ENCODE measurements at regions not wholly inside any gene's neighbourhood (a gene's known extent, or its start where the extent isn't known, plus 50 kb on each side); places are given as distances from the start of the nearest gene placed in this dataset.
"Not testable (repeated sequence)": the region's sequence is repeated elsewhere in the genome, so short reads cannot be mapped to it uniquely, and the experiment has no call there.

DNA sequence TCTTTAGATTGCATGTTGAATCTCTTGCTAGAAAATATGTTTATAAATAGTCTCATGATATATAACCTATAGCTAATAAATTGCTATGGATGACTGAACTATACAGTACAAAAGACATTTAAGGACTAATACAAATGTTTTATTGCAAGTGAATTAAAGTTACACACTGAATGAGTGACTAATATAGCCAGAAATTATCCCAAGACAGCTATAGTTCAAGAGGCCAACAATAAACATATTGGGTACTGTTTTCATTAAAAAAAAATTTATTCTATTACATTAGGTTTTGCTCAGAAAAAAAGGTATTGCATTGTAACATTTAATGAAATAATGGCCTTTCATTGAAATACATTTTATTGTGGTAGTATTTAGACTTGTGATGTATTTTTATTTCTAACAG is 819.1 kb downstream of the TRIML1 start:
- peaks cover 21% of the 10 kb centered on the region for H3K9me3 Mint-ChIP-seq
- H3K27ac Mint-ChIP-seq, result no peak overlapping the region
- no peaks in the 10 kb centered on the region for H3K27me3 Mint-ChIP-seq
- H3K36me3 Mint-ChIP-seq (ENCODE audit: low read depth), result no peaks in the 10 kb centered on the region
- no peak overlapping the region for H3K4me3 Mint-ChIP-seq
- H3K4me1 Mint-ChIP-seq (ENCODE audit: low read depth), result no peaks in the 10 kb centered on the region

DNA sequence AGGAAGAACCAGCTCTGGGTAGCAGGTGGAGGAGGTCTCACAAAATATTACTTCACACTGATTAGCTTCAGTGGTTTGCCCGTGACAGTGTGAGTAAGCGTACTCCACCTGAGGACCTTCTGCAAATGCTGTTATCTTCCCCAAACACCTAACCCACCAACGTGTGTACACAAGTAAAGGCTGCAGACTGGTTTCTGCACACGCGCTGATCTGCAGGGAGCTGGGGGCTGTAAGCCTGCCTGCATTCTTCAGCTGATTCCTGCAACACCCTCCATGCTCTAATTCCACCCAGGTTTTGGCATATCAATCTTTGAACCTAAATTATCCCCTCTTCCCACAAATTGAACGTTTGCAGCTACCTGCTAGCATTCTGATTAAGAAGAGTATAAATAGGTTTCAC is 820.2 kb downstream of the TRIML1 start:
- H3K27ac Mint-ChIP-seq, result no peak overlapping the region
- H3K36me3 Mint-ChIP-seq (ENCODE audit: low read depth), result no peaks in the 10 kb centered on the region
- no peak overlapping the region for H3K4me3 Mint-ChIP-seq
- H3K9me3 Mint-ChIP-seq, result peaks cover 24% of the 10 kb centered on the region
- H3K4me1 Mint-ChIP-seq (ENCODE audit: low read depth), result no peaks in the 10 kb centered on the region
- no peaks in the 10 kb centered on the region for H3K27me3 Mint-ChIP-seq

DNA sequence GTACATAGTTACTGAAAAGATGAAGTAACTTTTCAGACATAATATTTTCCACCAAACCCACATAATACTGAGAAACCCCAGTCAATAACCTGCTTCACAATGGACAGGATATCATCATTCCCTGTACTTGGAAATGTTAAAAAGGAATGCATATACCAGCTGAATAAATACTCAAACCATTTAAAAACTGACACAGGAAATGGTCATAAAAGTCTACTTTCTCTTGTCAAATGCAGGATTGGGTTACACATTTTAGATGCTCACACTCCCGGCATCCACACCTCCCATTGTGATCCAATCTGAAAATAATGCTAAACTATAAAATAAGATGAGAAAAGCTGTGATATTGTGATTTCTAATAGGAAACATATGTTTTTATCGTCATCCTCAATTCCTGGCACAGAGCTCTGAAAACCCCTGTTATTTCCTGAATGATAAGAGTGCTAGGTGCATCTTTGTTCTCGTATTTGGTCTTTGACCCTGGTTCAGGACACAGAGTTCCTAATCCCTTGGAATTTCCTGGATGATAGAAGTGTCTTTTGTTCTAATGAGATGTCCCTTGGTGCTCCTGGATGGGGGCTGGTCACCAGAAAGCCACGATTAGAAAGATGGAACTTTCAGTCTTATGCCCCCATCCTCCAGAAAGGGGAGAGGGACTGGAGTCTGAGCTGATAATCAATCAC is 821.3 kb downstream of the TRIML1 start:
- Mint-ChIP-seq H3K36me3 (ENCODE audit: low read depth) (no peaks in the 10 kb centered on the region), H3K27me3 (no peaks in the 10 kb centered on the region), H3K4me1 (ENCODE audit: low read depth) (no peaks in the 10 kb centered on the region), H3K27ac (no peak overlapping the region), H3K9me3 (peaks cover 27% of the 10 kb centered on the region), H3K4me3 (no peak overlapping the region)

GRCh38 chr4:188971125-188971524 is 831.9 kb downstream of the TRIML1 start:
- H3K4me3 Mint-ChIP-seq, result no peak overlapping the region
- H3K27ac Mint-ChIP-seq, result no peak overlapping the region
- peaks cover 11% of the 10 kb centered on the region for H3K9me3 Mint-ChIP-seq
- no peaks in the 10 kb centered on the region for H3K27me3 Mint-ChIP-seq
- no peaks in the 10 kb centered on the region for H3K36me3 Mint-ChIP-seq (ENCODE audit: low read depth)
- no peaks in the 10 kb centered on the region for H3K4me1 Mint-ChIP-seq (ENCODE audit: low read depth)

- Mint-ChIP-seq H3K27me3 (no peaks in the 10 kb centered on the region), H3K4me3 (no peak overlapping the region), H3K4me1 (ENCODE audit: low read depth) (no peaks in the 10 kb centered on the region), H3K27ac (no peak overlapping the region), H3K9me3 (peaks cover 3% of the 10 kb centered on the region), H3K36me3 (ENCODE audit: low read depth) (no peaks in the 10 kb centered on the region)
Measured at GRCh38 chr4:188975271-188975670, 836.0 kb downstream of the TRIML1 start.

DNA sequence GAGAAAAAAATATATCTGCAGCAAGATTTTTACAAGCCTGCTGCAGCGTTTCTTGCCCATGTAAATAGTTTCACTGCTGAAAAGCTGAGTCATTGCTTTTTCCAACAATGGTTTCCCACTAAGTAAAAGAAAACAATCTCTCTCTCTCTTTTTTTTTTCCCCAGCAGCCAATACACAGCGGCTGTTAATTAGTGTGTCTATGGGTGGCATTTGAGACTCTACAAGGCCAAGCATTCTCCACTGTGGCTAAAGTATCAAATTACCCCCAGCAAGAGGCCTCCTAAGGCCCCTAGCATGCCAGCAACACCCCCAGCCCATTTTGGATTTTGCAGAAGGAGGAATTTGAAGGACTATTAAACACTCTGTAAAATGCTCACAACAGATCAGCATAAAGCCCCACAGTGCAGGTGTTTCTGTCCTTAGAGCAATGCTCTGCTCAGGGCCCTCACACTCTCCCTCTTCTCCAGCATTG is 837.4 kb downstream of the TRIML1 start:
- Mint-ChIP-seq H3K4me3 (no peak overlapping the region), H3K36me3 (ENCODE audit: low read depth) (no peaks in the 10 kb centered on the region), H3K9me3 (peaks cover 3% of the 10 kb centered on the region), H3K27ac (no peak overlapping the region), H3K4me1 (ENCODE audit: low read depth) (no peaks in the 10 kb centered on the region), H3K27me3 (no peaks in the 10 kb centered on the region)

- not testable (repeated sequence) for H3K36me3 Mint-ChIP-seq (ENCODE audit: low read depth); H3K9me3 Mint-ChIP-seq; H3K27me3 Mint-ChIP-seq; H3K4me1 Mint-ChIP-seq (ENCODE audit: low read depth); H3K27ac Mint-ChIP-seq; H3K4me3 Mint-ChIP-seq
Measured at GRCh38 chr4:188977232-188977631, 838.0 kb downstream of the TRIML1 start.

DNA sequence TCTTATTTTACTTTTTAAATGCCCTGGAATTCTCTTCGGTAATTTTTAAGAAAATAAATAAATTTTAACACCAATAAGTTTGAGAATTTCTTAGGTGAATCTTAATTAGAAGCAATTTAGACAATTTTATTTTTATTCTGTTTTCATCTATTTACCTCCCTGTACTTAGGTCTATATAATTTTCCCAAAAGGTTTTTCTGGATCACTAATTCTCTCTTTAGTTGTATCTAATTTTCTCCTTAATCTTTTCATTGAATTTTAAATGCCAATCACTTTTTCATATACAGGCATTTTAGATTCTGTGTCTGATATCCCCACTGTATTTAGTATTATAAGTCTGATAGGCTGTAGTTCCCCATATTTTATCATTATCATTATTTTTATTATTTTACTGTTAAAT is 845.3 kb downstream of the TRIML1 start:
- no peak overlapping the region for H3K4me3 Mint-ChIP-seq
- H3K27ac Mint-ChIP-seq, result no peak overlapping the region
- no peaks in the 10 kb centered on the region for H3K36me3 Mint-ChIP-seq (ENCODE audit: low read depth)
- no peaks in the 10 kb centered on the region for H3K4me1 Mint-ChIP-seq (ENCODE audit: low read depth)
- no peaks in the 10 kb centered on the region for H3K27me3 Mint-ChIP-seq
- peaks cover 3% of the 10 kb centered on the region for H3K9me3 Mint-ChIP-seq

- Mint-ChIP-seq H3K27ac (no peak overlapping the region), H3K27me3 (no peaks in the 10 kb centered on the region), H3K4me3 (no peak overlapping the region), H3K4me1 (ENCODE audit: low read depth) (no peaks in the 10 kb centered on the region), H3K36me3 (ENCODE audit: low read depth) (no peaks in the 10 kb centered on the region), H3K9me3 (peaks cover 3% of the 10 kb centered on the region)
Measured at GRCh38 chr4:188986271-188986689, 847.0 kb downstream of the TRIML1 start.

DNA sequence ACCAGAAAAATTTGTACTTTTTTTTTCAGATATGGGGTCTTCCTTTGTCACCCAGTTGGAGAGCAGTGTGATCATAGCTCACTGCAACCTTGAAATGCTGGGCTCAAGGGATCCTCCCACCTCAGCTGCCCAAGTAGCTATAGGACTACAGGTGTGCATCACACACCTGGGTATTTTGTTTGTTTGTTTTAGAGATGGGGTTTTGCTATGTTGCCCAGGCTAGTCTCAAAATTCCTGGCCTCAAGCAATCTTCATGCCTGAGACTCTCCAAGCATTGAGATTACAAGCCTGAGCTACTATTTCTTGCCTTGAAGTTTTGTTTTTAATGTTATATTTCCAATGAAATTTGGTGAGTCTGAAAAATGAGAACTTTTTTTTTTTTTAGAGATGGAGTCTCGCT is 847.8 kb downstream of the TRIML1 start:
- H3K27me3 Mint-ChIP-seq, result no peaks in the 10 kb centered on the region
- H3K4me1 Mint-ChIP-seq (ENCODE audit: low read depth), result no peaks in the 10 kb centered on the region
- H3K27ac Mint-ChIP-seq, result no peak overlapping the region
- no peak overlapping the region for H3K4me3 Mint-ChIP-seq
- no peaks in the 10 kb centered on the region for H3K36me3 Mint-ChIP-seq (ENCODE audit: low read depth)
- H3K9me3 Mint-ChIP-seq, result peaks cover 3% of the 10 kb centered on the region

DNA sequence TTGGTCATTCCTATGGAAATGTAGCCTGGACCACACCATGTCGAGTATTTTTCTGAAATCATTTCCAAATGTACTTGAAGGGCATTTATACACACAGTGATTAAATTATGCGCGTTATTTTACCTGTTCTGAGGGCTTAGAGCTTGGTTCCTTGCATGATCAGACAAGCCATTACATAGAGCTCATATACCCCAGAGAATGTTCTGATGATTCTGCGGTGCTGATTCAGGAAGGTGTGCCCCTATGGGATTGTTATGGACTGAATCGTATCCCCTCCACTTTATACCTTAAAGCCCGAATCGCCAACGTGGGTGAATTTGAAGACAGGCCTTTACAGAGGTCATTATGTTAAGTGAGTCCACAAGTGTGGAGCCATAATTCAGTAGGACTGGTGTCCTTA is 848.9 kb downstream of the TRIML1 start:
- Mint-ChIP-seq H3K27me3 (no peaks in the 10 kb centered on the region), H3K27ac (no peak overlapping the region), H3K9me3 (peaks cover 6% of the 10 kb centered on the region), H3K4me1 (ENCODE audit: low read depth) (no peaks in the 10 kb centered on the region), H3K36me3 (ENCODE audit: low read depth) (no peaks in the 10 kb centered on the region), H3K4me3 (no peak overlapping the region)

DNA sequence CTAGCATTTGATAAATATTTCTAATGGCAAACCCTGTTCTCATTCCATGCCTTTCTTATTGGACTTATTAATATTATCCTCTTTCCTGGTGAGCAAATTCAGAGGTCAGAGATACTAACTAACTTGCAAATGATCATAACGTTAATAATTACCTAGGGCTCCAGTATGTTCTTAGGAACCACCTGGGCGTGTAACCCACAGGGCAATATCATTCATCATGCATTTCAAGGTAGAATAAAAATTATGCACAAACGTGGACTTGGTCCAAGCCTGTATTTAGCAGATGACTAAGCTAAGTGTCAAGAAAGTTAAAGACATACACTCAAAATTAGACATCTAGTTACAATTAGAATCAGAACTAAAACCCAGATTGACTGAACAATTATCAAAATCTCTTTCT is 850.1 kb downstream of the TRIML1 start:
- Mint-ChIP-seq H3K27me3 (no peaks in the 10 kb centered on the region), H3K9me3 (peaks cover 7% of the 10 kb centered on the region), H3K4me1 (ENCODE audit: low read depth) (no peaks in the 10 kb centered on the region), H3K27ac (no peak overlapping the region), H3K36me3 (ENCODE audit: low read depth) (no peaks in the 10 kb centered on the region), H3K4me3 (no peak overlapping the region)

GRCh38 chr4:188992706-188993105 is 853.5 kb downstream of the TRIML1 start:
- Mint-ChIP-seq H3K27ac (no peak overlapping the region), H3K9me3 (peaks cover 14% of the 10 kb centered on the region), H3K4me1 (ENCODE audit: low read depth) (no peaks in the 10 kb centered on the region)

GRCh38 chr4:188993871-188994270 is 854.6 kb downstream of the TRIML1 start:
- H3K27ac Mint-ChIP-seq, result no peak overlapping the region
- H3K4me1 Mint-ChIP-seq (ENCODE audit: low read depth), result no peaks in the 10 kb centered on the region

More at GRCh38 chr4:188992706-188993105, 853.5 kb downstream of the TRIML1 start:
- H3K4me3 Mint-ChIP-seq, result no peak overlapping the region
- H3K27me3 Mint-ChIP-seq, result no peaks in the 10 kb centered on the region
- H3K36me3 Mint-ChIP-seq (ENCODE audit: low read depth), result no peaks in the 10 kb centered on the region

GRCh38 chr4:189001283-189001970 is 862.2 kb downstream of the TRIML1 start:
- Mint-ChIP-seq H3K4me1 (ENCODE audit: low read depth) (no peaks in the 10 kb centered on the region), H3K27ac (no peak overlapping the region), H3K4me3 (no peak overlapping the region), H3K9me3 (peaks cover 15% of the 10 kb centered on the region), H3K27me3 (no peaks in the 10 kb centered on the region), H3K36me3 (ENCODE audit: low read depth) (no peaks in the 10 kb centered on the region)

More at GRCh38 chr4:188993871-188994270, 854.6 kb downstream of the TRIML1 start:
- Mint-ChIP-seq H3K27me3 (no peaks in the 10 kb centered on the region), H3K4me3 (no peak overlapping the region), H3K9me3 (peaks cover 20% of the 10 kb centered on the region), H3K36me3 (ENCODE audit: low read depth) (no peaks in the 10 kb centered on the region)
